ENCODE measurements at regions not wholly inside any gene's neighbourhood (a gene's known extent, or its start where the extent isn't known, plus 50 kb on each side); places are given as distances from the start of the nearest gene placed in this dataset.

GRCh38 chr5:173712609-173713175 lies 96.2 kb upstream of the BOD1 start:
- Histone ChIP-seq H3K27ac (peak overlapping the region in 1 of 11 experiments; percentile 22; a peak in 2 of 22 replicates), H3K27me3 (no peaks in the 10 kb centered on the region), H3K4me1 (peaks cover 17 to 41% (median 26%) of the 10 kb centered on the region in 10 experiments), H3K9me3 (replicated peaks in 1 of 11) (no peaks in the 10 kb centered on the region), H3K9ac (no peak overlapping the region), H3K36me3 (no peaks in the 10 kb centered on the region), H4K20me1 (no peaks in the 10 kb centered on the region), H3K4me2 (peak overlapping the region; percentile 20 to 58 (median 48); a peak in 21 of 22 replicates), H3K4me3 (no peak overlapping the region)
- TF ChIP-seq Cebpa-rat (IDR thresholded peaks at IDR 0.05) = no peak

GRCh38 chr5:173714551-173715428 lies 98.3 kb upstream of the BOD1 start:
- Histone ChIP-seq H3K27ac (peak overlapping the region in 1 of 11 experiments; percentile 38; a peak in 2 of 22 replicates), H3K27me3 (no peaks in the 10 kb centered on the region), H3K4me1 (peaks cover 10 to 44% (median 20%) of the 10 kb centered on the region in 10 experiments), H3K4me3 (no peak overlapping the region), H3K9me3 (replicated peaks in 1 of 11) (no peaks in the 10 kb centered on the region), H3K36me3 (no peaks in the 10 kb centered on the region), H3K9ac (no peak overlapping the region), H3K4me2 (peak overlapping the region in 5 of 11 experiments; percentile 14 to 51 (median 46); a peak in 9 of 22 replicates), H4K20me1 (no peaks in the 10 kb centered on the region)
- TF ChIP-seq Cebpa-rat (IDR thresholded peaks at IDR 0.05) = no peak

GRCh38 chr5:173715607-173716006 lies 99.2 kb upstream of the BOD1 start:
- no peak overlapping the region for H3K9ac ChIP-seq
- H4K20me1 ChIP-seq = no peaks in the 10 kb centered on the region
- no peaks in the 10 kb centered on the region for H3K36me3 ChIP-seq
- no peak overlapping the region for H3K4me3 ChIP-seq
- H3K27ac ChIP-seq = no peak overlapping the region
- H3K27me3 ChIP-seq = no peaks in the 10 kb centered on the region
- no peak for TF ChIP-seq Cebpa-rat (IDR thresholded peaks at IDR 0.05)
- H3K9me3 ChIP-seq (replicated peaks in 1 of 11) = no peaks in the 10 kb centered on the region
- peaks cover 16 to 50% (median 25%) of the 10 kb centered on the region in 10 experiments for H3K4me1 ChIP-seq
- no peak overlapping the region for H3K4me2 ChIP-seq

GRCh38 chr5:173716058-173716682 lies 99.7 kb upstream of the BOD1 start:
- no peaks in the 10 kb centered on the region for H3K36me3 ChIP-seq
- H3K27ac ChIP-seq = no peak overlapping the region
- no peak overlapping the region for H3K4me3 ChIP-seq
- TF ChIP-seq Cebpa-rat (IDR thresholded peaks at IDR 0.05) = no peak
- no peak overlapping the region for H3K4me2 ChIP-seq
- H3K9me3 ChIP-seq (replicated peaks in 1 of 11) = no peaks in the 10 kb centered on the region
- no peaks in the 10 kb centered on the region for H4K20me1 ChIP-seq
- H3K4me1 ChIP-seq = peaks cover 21 to 55% (median 30%) of the 10 kb centered on the region in 10 experiments
- H3K27me3 ChIP-seq = no peaks in the 10 kb centered on the region
- H3K9ac ChIP-seq = no peak overlapping the region

- H3K4me2 ChIP-seq = peak overlapping the region in 6 of 11 experiments; percentile 33 to 74 (median 49); a peak in 13 of 22 replicates
Measured at GRCh38 chr5:173717959-173718358, 101.5 kb upstream of the BOD1 start.

GRCh38 chr5:173718469-173718868 lies 102.0 kb upstream of the BOD1 start:
- Histone ChIP-seq H3K9ac (no peak overlapping the region), H3K27ac (no peak overlapping the region), H3K4me1 (peaks cover 16 to 47% (median 23%) of the 10 kb centered on the region in 10 experiments), H3K36me3 (no peaks in the 10 kb centered on the region), H4K20me1 (no peaks in the 10 kb centered on the region), H3K4me3 (no peak overlapping the region), H3K4me2 (peak overlapping the region in 6 of 11 experiments; percentile 33 to 74 (median 49); a peak in 12 of 22 replicates), H3K9me3 (replicated peaks in 1 of 11) (no peaks in the 10 kb centered on the region), H3K27me3 (no peaks in the 10 kb centered on the region)
- no peak for TF ChIP-seq Cebpa-rat (IDR thresholded peaks at IDR 0.05)

More at GRCh38 chr5:173717959-173718358, 101.5 kb upstream of the BOD1 start:
- TF ChIP-seq Cebpa-rat (IDR thresholded peaks at IDR 0.05) = no peak
- Histone ChIP-seq H3K27ac (no peak overlapping the region), H3K27me3 (no peaks in the 10 kb centered on the region), H3K4me1 (peaks cover 17 to 50% (median 27%) of the 10 kb centered on the region in 10 experiments), H3K9ac (no peak overlapping the region), H3K9me3 (replicated peaks in 1 of 11) (no peaks in the 10 kb centered on the region), H3K4me3 (no peak overlapping the region), H3K36me3 (no peaks in the 10 kb centered on the region), H4K20me1 (no peaks in the 10 kb centered on the region)

- H3K4me3 ChIP-seq = no peak overlapping the region
- H3K27ac ChIP-seq = no peak overlapping the region
- H3K9ac ChIP-seq = no peak overlapping the region
- H3K27me3 ChIP-seq = no peaks in the 10 kb centered on the region
- no peak overlapping the region for H3K4me2 ChIP-seq
- peaks cover 0 to 4% (median 0%) of the 10 kb centered on the region in 11 experiments; a peak in 1 of 22 replicates for H3K9me3 ChIP-seq (replicated peaks in 1 of 11)
- no peaks in the 10 kb centered on the region for H4K20me1 ChIP-seq
- H3K4me1 ChIP-seq = peaks cover 10 to 39% (median 22%) of the 10 kb centered on the region in 10 experiments
- TF ChIP-seq Cebpa-rat (IDR thresholded peaks at IDR 0.05) = no peak
- no peaks in the 10 kb centered on the region for H3K36me3 ChIP-seq
Measured at GRCh38 chr5:173719731-173720082, 103.3 kb upstream of the BOD1 start.

- H4K20me1 ChIP-seq = no peaks in the 10 kb centered on the region
- no peak overlapping the region; a peak in 1 of 22 replicates for H3K9ac ChIP-seq
- H3K4me3 ChIP-seq = no peak overlapping the region
- no peak overlapping the region for H3K27ac ChIP-seq
- peak overlapping the region in 10 of 11 experiments; percentile 23 to 62 (median 52); a peak in 16 of 22 replicates for H3K4me2 ChIP-seq
- no peak for TF ChIP-seq Cebpa-rat (IDR thresholded peaks at IDR 0.05)
- H3K27me3 ChIP-seq = no peaks in the 10 kb centered on the region
- no peaks in the 10 kb centered on the region for H3K36me3 ChIP-seq
- peaks cover 6 to 35% (median 22%) of the 10 kb centered on the region in 10 experiments for H3K4me1 ChIP-seq
- peaks cover 0 to 9% (median 0%) of the 10 kb centered on the region in 11 experiments; a peak in 4 of 22 replicates for H3K9me3 ChIP-seq (replicated peaks in 1 of 11)
Measured at GRCh38 chr5:173720286-173720952, 104.0 kb upstream of the BOD1 start.

Measured in BLaER1 treated with 17β-estradiol and CSF1 and Interleukin-3, amounts not matched to agents 10 nM and 100 nM (cell line).